ENCODE measurements at regions not wholly inside any gene's neighbourhood (a gene's known extent, or its start where the extent isn't known, plus 50 kb on each side); places are given as distances from the start of the nearest gene placed in this dataset.

- no peak for ATAC-seq (replicated peaks in 6 of 8)
- no peak overlapping the region for H3K27ac ChIP-seq
- 57 to 100% (median 60%) methylated on average over 1 to 4 of the region's 4 CpGs; no CpG with 5 or more reads in 7 of the 10 experiments for WGBS, 10 experiments
- no peak overlapping the region for H3K4me3 ChIP-seq
- in situ Hi-C loops (cut with MboI; ENCODE audit: low pct_unique_long_range_greater_than_20kb in 2 of 9, low sequenced_read_pairs in 9 of 9, unreplicated experiment in 9 of 9), result no loop called here
- H3K4me1 ChIP-seq (replicated peaks in 1 of 2), result peaks cover 0 to 6% of the 10 kb centered on the region in 2 donors
These were observed 50.5 kb upstream of the FAM9C start for GRCh38 chrX:13094828-13095341.

GRCh38 chrX:13094374-13094773 lies 50.0 kb upstream of the FAM9C start:
- Histone ChIP-seq H3K4me3 (no peak overlapping the region), H3K4me1 (replicated peaks in 1 of 2) (peaks cover 0 to 6% of the 10 kb centered on the region in 2 donors), H3K27ac (no peak overlapping the region)
- no peak for ATAC-seq (replicated peaks in 6 of 8)
- in situ Hi-C loops (cut with MboI; ENCODE audit: low pct_unique_long_range_greater_than_20kb in 2 of 9, low sequenced_read_pairs in 9 of 9, unreplicated experiment in 9 of 9), result no loop called here
